Upper lobe of left lung (tissue), 4 donors: ENCODE measurements at regions not wholly inside any gene's neighbourhood (a gene's known extent, or its start where the extent isn't known, plus 50 kb on each side); places are given as distances from the start of the nearest gene placed in this dataset.

Experiments
- CTCF ChIP-seq, 6 experiments: fragments of 450-650 bp in 4 of 6; fragments of 200-600 bp in 2 of 6; sonication (generic) in 2 of 6; IDR thresholded peaks; one replicate each; pipeline ENCODE4 v1.5.1; 2016 to 2019; ENCODE audit warnings: antibody characterized with exemption in 6 of 6
- EP300 ChIP-seq, 4 donors: sonication (generic); formaldehyde crosslinking; IDR thresholded peaks; one replicate each; pipeline ENCODE4 v1.5.1; 2017; ENCODE audit warnings: antibody characterized with exemption in 4 of 4, control low read depth in 2 of 4
- POLR2A ChIP-seq, 4 donors: fragments of 450-650 bp; IDR thresholded peaks; one replicate each; pipeline ENCODE4 v1.5.1; 2016 to 2017; ENCODE audit warnings: antibody characterized with exemption in 4 of 4, mild to moderate bottlenecking in 2 of 4
- POLR2AphosphoS5 ChIP-seq, 2 donors: sonication (generic); formaldehyde crosslinking; IDR thresholded peaks; one replicate each; pipeline ENCODE4 v1.5.1; 2017; ENCODE audit warnings: antibody characterized with exemption in 2 of 2

- TF ChIP-seq CTCF (IDR thresholded peaks at IDR 0.05) (no peak), POLR2A (IDR thresholded peaks at IDR 0.05) (no peak), POLR2AphosphoS5 (IDR thresholded peaks at IDR 0.05) (no peak), EP300 (IDR thresholded peaks at IDR 0.05) (no peak)
Observed at GRCh38 chr13:22214184-22214583, 543.3 kb downstream of the FGF9 start.
